HEK293T (cell line): ENCODE measurements at regions not wholly inside any gene's neighbourhood (a gene's known extent, or its start where the extent isn't known, plus 50 kb on each side); places are given as distances from the start of the nearest gene placed in this dataset.

Experiments
- HDGF ChIP-seq: fragments of 450-650 bp; IDR thresholded peaks from 2 replicates; pipeline ENCODE4 v1.6.1; 2017; ENCODE audit warnings: antibody characterized with exemption, borderline replicate concordance
- LEF1 ChIP-seq: fragments of 450-650 bp; IDR thresholded peaks from 2 replicates; pipeline ENCODE4 v1.6.1; 2017; ENCODE audit warnings: mild to moderate bottlenecking, borderline replicate concordance
- SUZ12 ChIP-seq: fragments of 450-650 bp; IDR thresholded peaks from 2 replicates; pipeline ENCODE4 v1.6.1; 2016; ENCODE audit warnings: mild to moderate bottlenecking

GRCh38 chr5:27502236-27502635, 463.9 kb upstream of the CDH9 start:
- no peak for TF ChIP-seq HDGF
- TF ChIP-seq SUZ12: no peak
- no peak for TF ChIP-seq LEF1
